H1 (cell line): ENCODE measurements at regions not wholly inside any gene's neighbourhood (a gene's known extent, or its start where the extent isn't known, plus 50 kb on each side); places are given as distances from the start of the nearest gene placed in this dataset.

Source experiments
- CTCF ChIA-PET: fragments of 300-600 bp; sonication (Branson Sonifier 250); formaldehyde crosslinking; loops from one replicate; lab custom pipeline; 2021; ENCODE audit not compliant: partially characterized antibody; lab: Charles Lee
- POLR2A ChIA-PET: fragments of 300-600 bp; sonication (Branson Sonifier 250); formaldehyde crosslinking; loops from one replicate; lab custom pipeline; 2021; ENCODE audit warnings: inconsistent platforms; ENCODE audit not compliant: partially characterized antibody; lab: Charles Lee
- DNase-seq, 2 experiments: peaks; one replicate each; pipeline versions ENCODE4 v3.0.0 to v3.0.0-alpha.2; 2010 to 2022; ENCODE audit warnings: low spot score in 2 of 2, low read depth in 1 of 2, mixed read lengths in 1 of 2
- FAIRE-seq: peaks from 2 replicates; lab custom pipeline; 2011; peaks lifted over from hg19 to GRCh38; lab: Jason Lieb, UNC
- H2AFZ ChIP-seq: 2 replicates; pipeline ENCODE4 v1.8.1; 2012; ENCODE audit warnings: low read length, inconsistent platforms
- H2AK5ac ChIP-seq: 2 replicates; pipeline ENCODE4 v1.6.1; 2013; ENCODE audit warnings: low read depth, low read length
- H2BK120ac ChIP-seq: replicated peaks from 2 replicates; pipeline ENCODE3; 2013; ENCODE audit warnings: low read depth, low read length, inconsistent platforms
- H2BK12ac ChIP-seq: 2 replicates; pipeline ENCODE4 v1.6.1; 2013; ENCODE audit warnings: low read depth, low read length
- H2BK15ac ChIP-seq: 2 replicates; pipeline ENCODE4 v1.6.1; 2013; ENCODE audit warnings: low read length
- H2BK20ac ChIP-seq: 2 replicates; pipeline ENCODE4 v1.6.1; 2013; ENCODE audit warnings: low read length
- H2BK5ac ChIP-seq: 2 replicates; pipeline ENCODE4 v1.6.1; 2013; ENCODE audit warnings: low read depth, low read length
- H3K14ac ChIP-seq: 2 replicates; pipeline ENCODE4 v1.6.1; 2013; ENCODE audit warnings: inconsistent platforms; ENCODE audit not compliant: insufficient read length
- H3K18ac ChIP-seq: 2 replicates; pipeline ENCODE4 v1.6.1; 2013; ENCODE audit warnings: low read length; ENCODE audit errors: extremely low read depth
- H3K23ac ChIP-seq: 2 replicates; pipeline ENCODE4 v1.6.1; 2013; ENCODE audit warnings: inconsistent platforms; ENCODE audit not compliant: insufficient read length
- H3K23me2 ChIP-seq: 2 replicates; pipeline ENCODE4 v1.6.1; 2013; ENCODE audit warnings: low read depth, low read length
- H3K27ac ChIP-seq: 2 replicates; pipeline ENCODE4 v1.6.1; 2011; ENCODE audit warnings: low read depth, low read length, inconsistent platforms
- H3K27me3 ChIP-seq, 4 experiments: replicated peaks in 1 of 4; 1 replicate in 1 of 4; 2 replicates in 3 of 4; pipeline versions ENCODE4 v1.6.1 to v1.8.1; 2011 to 2013; ENCODE audit warnings: low read length in 3 of 4, mild to moderate bottlenecking in 3 of 4, inconsistent platforms in 2 of 4, mixed read lengths in 2 of 4, moderate library complexity in 1 of 4; ENCODE audit not compliant: control insufficient read depth in 3 of 4, insufficient read depth in 3 of 4; ENCODE audit errors: extremely low read depth in 1 of 4
- H3K36me3 ChIP-seq, 4 experiments: 2 replicates each; pipeline versions ENCODE4 v1.6.1 to v1.8.1; 2011 to 2013; ENCODE audit warnings: mild to moderate bottlenecking in 4 of 4, low read length in 3 of 4, moderate library complexity in 2 of 4, control low read depth in 1 of 4, inconsistent platforms in 1 of 4; ENCODE audit not compliant: insufficient read depth in 4 of 4, control insufficient read depth in 2 of 4
- H3K4ac ChIP-seq: replicated peaks from 2 replicates; pipeline ENCODE3; 2013; ENCODE audit warnings: low read length, low read depth, mixed read lengths, inconsistent platforms; ENCODE audit not compliant: insufficient read length
- H3K4me1 ChIP-seq, 4 experiments: replicated peaks in 1 of 4; 1 replicate in 1 of 4; 2 replicates in 3 of 4; pipeline versions ENCODE4 v1.6.1 to v1.8.1; 2011 to 2013; ENCODE audit warnings: low read length in 3 of 4, inconsistent platforms in 2 of 4, mixed read lengths in 1 of 4; ENCODE audit not compliant: insufficient read depth in 4 of 4, control insufficient read depth in 3 of 4
- H3K4me2 ChIP-seq, 2 experiments: 2 replicates each; pipeline versions ENCODE4 v1.6.1 to v1.8.1; 2011 to 2013; ENCODE audit warnings: low read depth in 2 of 2, low read length in 2 of 2, control low read depth in 1 of 2, inconsistent platforms in 1 of 2, mild to moderate bottlenecking in 1 of 2; ENCODE audit not compliant: insufficient read depth in 1 of 2
- H3K4me3 ChIP-seq, 4 experiments: fragments of 200-600, 300-600 bp in 1 of 4; sonication (generic), shearing (Covaris generic), sonication (Bioruptor Twin) in 1 of 4; 2 replicates each; pipeline versions ENCODE4 v1.5.1 to v1.8.1; 2011 to 2016; ENCODE audit warnings: low read length in 4 of 4, low read depth in 3 of 4, control low read depth in 2 of 4, inconsistent platforms in 2 of 4, mild to moderate bottlenecking in 2 of 4, mixed read lengths in 1 of 4, moderate library complexity in 1 of 4; ENCODE audit not compliant: insufficient read depth in 2 of 4; ENCODE audit errors: extremely low read depth in 1 of 4
- H3K56ac ChIP-seq: replicated peaks from 2 replicates; pipeline ENCODE3; 2013; ENCODE audit warnings: low read depth, mild to moderate bottlenecking, mixed read lengths, low read length, inconsistent platforms; ENCODE audit not compliant: insufficient read length
- H3K79me1 ChIP-seq: 2 replicates; pipeline ENCODE4 v1.6.1; 2013; ENCODE audit warnings: low read depth, low read length, control low read depth
- H3K79me2 ChIP-seq, 2 experiments: 2 replicates each; pipeline versions ENCODE4 v1.6.1 to v1.8.1; 2012 to 2013; ENCODE audit warnings: low read length in 2 of 2, mild to moderate bottlenecking in 2 of 2, inconsistent platforms in 1 of 2; ENCODE audit not compliant: insufficient read depth in 2 of 2, control insufficient read depth in 1 of 2
- H3K9ac ChIP-seq, 4 experiments: replicated peaks in 1 of 4; 1 replicate in 1 of 4; 2 replicates in 3 of 4; pipeline versions ENCODE4 v1.6.1 to v1.8.1; 2011 to 2013; ENCODE audit warnings: low read depth in 3 of 4, low read length in 3 of 4, control low read depth in 2 of 4, mild to moderate bottlenecking in 2 of 4, moderate library complexity in 2 of 4, inconsistent platforms in 1 of 4; ENCODE audit errors: extremely low read depth in 1 of 4
- H3K9me3 ChIP-seq, 2 experiments: 2 replicates each; pipeline versions ENCODE4 v1.6.1 to v1.8.1; 2012 to 2013; ENCODE audit warnings: mild to moderate bottlenecking in 2 of 2, moderate library complexity in 2 of 2, control low read depth in 1 of 2, inconsistent platforms in 1 of 2, low read depth in 1 of 2, low read length in 1 of 2, mixed read lengths in 1 of 2; ENCODE audit not compliant: insufficient read depth in 2 of 2
- H4K20me1 ChIP-seq, 2 experiments: replicated peaks in 1 of 2; 2 replicates each; pipeline versions ENCODE3 to v1.8.1; 2011 to 2013; ENCODE audit warnings: inconsistent platforms in 2 of 2, low read length in 2 of 2, mild to moderate bottlenecking in 1 of 2; ENCODE audit not compliant: insufficient read depth in 2 of 2, control insufficient read depth in 1 of 2
- H4K5ac ChIP-seq: 2 replicates; pipeline ENCODE4 v1.6.1; 2013; ENCODE audit warnings: low read length, low read depth, mixed read lengths, inconsistent platforms; ENCODE audit not compliant: insufficient read length
- H4K8ac ChIP-seq: 2 replicates; pipeline ENCODE4 v1.8.0; 2013; ENCODE audit warnings: mild to moderate bottlenecking, moderate library complexity, low read length, inconsistent platforms; ENCODE audit not compliant: insufficient read depth; ENCODE audit errors: extremely low read depth
- H4K91ac ChIP-seq: replicated peaks from 2 replicates; pipeline ENCODE3; 2013; ENCODE audit warnings: low read length, mixed read lengths, inconsistent platforms; ENCODE audit not compliant: insufficient read length
- BACH1 ChIP-seq: IDR thresholded peaks from 2 replicates; pipeline ENCODE4 v1.6.1; 2012; ENCODE audit warnings: low read length, improper control_type of control experiment
- BCL11A ChIP-seq, 2 experiments: IDR thresholded peaks; one replicate each; pipeline ENCODE4 v1.6.1; 2011; ENCODE audit warnings: low read depth in 2 of 2, low read length in 2 of 2, mild to moderate bottlenecking in 2 of 2
- MAFK ChIP-seq: IDR thresholded peaks from 2 replicates; pipeline ENCODE4 v1.6.1; 2012; ENCODE audit warnings: low read depth, mild to moderate bottlenecking, improper control_type of control experiment, low read length
- RAD21 ChIP-seq, 2 experiments: IDR thresholded peaks in 1 of 2; conservative IDR thresholded peaks in 1 of 2; 2 replicates each; pipeline ENCODE4 v1.6.1; 2011; ENCODE audit warnings: low read depth in 2 of 2, low read length in 2 of 2, improper control_type of control experiment in 1 of 2, inconsistent platforms in 1 of 2, mild to moderate bottlenecking in 1 of 2, moderate library complexity in 1 of 2
- SP4 ChIP-seq: IDR thresholded peaks from 2 replicates; pipeline ENCODE4 v1.6.1; 2012; ENCODE audit warnings: low read length, inconsistent platforms
- TCF12 ChIP-seq: IDR thresholded peaks from 2 replicates; pipeline ENCODE4 v1.6.1; 2011; ENCODE audit warnings: low read depth, mild to moderate bottlenecking, low read length
- YY1 ChIP-seq: IDR thresholded peaks from 2 replicates; pipeline ENCODE4 v1.6.1; 2011; ENCODE audit warnings: low read depth, mild to moderate bottlenecking, low read length
- WGBS, 2 experiments: shearing (Covaris generic) in 1 of 2; methylation state at CpG; one replicate each; pipeline versions ENCODE4 v1.1.6 to v1.1.7; 2013 to 2015; ENCODE audit warnings: low lambda C conversion rate in 2 of 2, mixed read lengths in 2 of 2, inconsistent platforms in 1 of 2, low coverage in 1 of 2, missing lambda C conversion rate in 1 of 2; ENCODE audit not compliant: insufficient replicate concordance in 2 of 2, insufficient coverage in 1 of 2, insufficient read length in 1 of 2; ENCODE audit errors: extremely low coverage in 1 of 2, missing lambda C conversion rate in 1 of 2; 5-methylcytosine and 5-hydroxymethylcytosine counted together

GRCh38 chr2:138403431-138403927 lies 98.1 kb upstream of the SPOPL start:
- Histone ChIP-seq H3K18ac (no peak overlapping the region), H4K5ac (no peak overlapping the region), H3K14ac (no peak overlapping the region), H3K4me2 (no peak overlapping the region), H4K91ac (no peak overlapping the region), H3K27me3 (no peaks in the 10 kb centered on the region), H3K9me3 (no peaks in the 10 kb centered on the region), H2BK12ac (no peak overlapping the region), H3K79me2 (no peaks in the 10 kb centered on the region), H2BK5ac (no peak overlapping the region), H2AFZ (no peak overlapping the region), H3K4me1 (no peaks in the 10 kb centered on the region; a peak in 1 of 7 replicates), H2BK20ac (no peak overlapping the region), H3K36me3 (no peaks in the 10 kb centered on the region), H3K9ac (no peak overlapping the region), H4K20me1 (no peaks in the 10 kb centered on the region), H4K8ac (no peak overlapping the region), H2BK120ac (no peak overlapping the region), H3K56ac (no peak overlapping the region), H2BK15ac (no peak overlapping the region), H3K4me3 (no peak overlapping the region), H3K79me1 (no peaks in the 10 kb centered on the region), H3K4ac (no peak overlapping the region), H2AK5ac (no peak overlapping the region), H3K27ac (no peak overlapping the region), H3K23me2 (no peaks in the 10 kb centered on the region), H3K23ac (no peak overlapping the region)
- FAIRE-seq = no peak
- CTCF ChIA-PET = interaction anchor here (0.6 to 1.0 kb wide), 3 partner anchors 10 to 383 kb away, joined by 3 to 4 read pairs (median 3); no protein-coding TSS in a partner anchor
- 84% methylated on average over 5 of the region's 5 CpGs; no CpG with 5 or more reads in 1 of the 2 experiments for WGBS, 2 experiments
- POLR2A ChIA-PET = no interaction called here
- DNase-seq = no peak
- TF ChIP-seq MAFK = no peak
- no peak for TF ChIP-seq SP4
- TF ChIP-seq RAD21 (IDR thresholded peaks at IDR 0.05 in 1 of 2, conservative IDR thresholded peaks at IDR 0.05 in 1 of 2; ENCODE audit: low read depth in 2 of 2, low read length in 2 of 2) = no peak
- no peak for TF ChIP-seq TCF12
- TF ChIP-seq BCL11A (IDR thresholded peaks at IDR 0.05; ENCODE audit: low read depth in 2 of 2, low read length in 2 of 2) = no peak
- TF ChIP-seq YY1 = no peak
- no peak for TF ChIP-seq BACH1
